Uterus (tissue), 3 donors: ENCODE measurements at regions not wholly inside any gene's neighbourhood (a gene's known extent, or its start where the extent isn't known, plus 50 kb on each side); places are given as distances from the start of the nearest gene placed in this dataset.

Experiments
- DNase-seq, 2 donors: peaks; one replicate each; pipeline ENCODE4 v3.0.0-alpha.2; 2019 to 2020
- H3K27ac ChIP-seq, 2 donors: fragments of 200-600 bp; sonication (generic); 1 replicate in 1 of 2; 2 replicates in 1 of 2; pipeline ENCODE4 v1.5.1; 2016 to 2018
- H3K27me3 ChIP-seq, 2 donors: fragments of 200-600 bp; sonication (generic); one replicate each; pipeline ENCODE4 v1.5.1; 2018 to 2019; ENCODE audit warnings: control low read depth in 1 of 2
- H3K36me3 ChIP-seq, 2 donors: fragments of 200-600 bp; sonication (generic); one replicate each; pipeline ENCODE4 v1.5.1; 2019; ENCODE audit warnings: control low read depth in 1 of 2
- H3K4me1 ChIP-seq, 2 donors: fragments of 200-600 bp; sonication (generic); one replicate each; pipeline ENCODE4 v1.5.1; 2018 to 2019; ENCODE audit warnings: control low read depth in 1 of 2
- H3K4me3 ChIP-seq, 2 donors: fragments of 200-600 bp; sonication (generic); 1 replicate in 1 of 2; 2 replicates in 1 of 2; pipeline ENCODE4 v1.5.1; 2018 to 2019; ENCODE audit warnings: mild to moderate bottlenecking in 1 of 2
- H3K9me3 ChIP-seq, 2 donors: fragments of 200-600 bp; sonication (generic); one replicate each; pipeline ENCODE4 v1.5.1; 2019; ENCODE audit warnings: control low read depth in 1 of 2
- POLR2A ChIP-seq, 2 donors: fragments of 450-650 bp; IDR thresholded peaks; one replicate each; pipeline ENCODE4 v1.6.1; 2016; ENCODE audit warnings: antibody characterized with exemption in 2 of 2, mild to moderate bottlenecking in 1 of 2, moderate library complexity in 1 of 2
- intact Hi-C: fragments of 100-400 bp; cut with DNase I; formaldehyde crosslinking; loops from one replicate; pipeline ENCODE4 v1.15.1; 2023; ENCODE audit warnings: low total_unique reads
- TF ChIP-seq, protein P1 (sequence below), 4 experiments: fragments of 200-600 bp in 2 of 4; fragments of 450-650 bp in 2 of 4; sonication (generic) in 2 of 4; IDR thresholded peaks; one replicate each; pipeline ENCODE4 v1.5.1; 2016 to 2019; ENCODE audit warnings: antibody characterized with exemption in 4 of 4, mild to moderate bottlenecking in 2 of 4, moderate library complexity in 1 of 4
- donor health status: DM: yes; HTN: yes; CAD: no.

DNA sequence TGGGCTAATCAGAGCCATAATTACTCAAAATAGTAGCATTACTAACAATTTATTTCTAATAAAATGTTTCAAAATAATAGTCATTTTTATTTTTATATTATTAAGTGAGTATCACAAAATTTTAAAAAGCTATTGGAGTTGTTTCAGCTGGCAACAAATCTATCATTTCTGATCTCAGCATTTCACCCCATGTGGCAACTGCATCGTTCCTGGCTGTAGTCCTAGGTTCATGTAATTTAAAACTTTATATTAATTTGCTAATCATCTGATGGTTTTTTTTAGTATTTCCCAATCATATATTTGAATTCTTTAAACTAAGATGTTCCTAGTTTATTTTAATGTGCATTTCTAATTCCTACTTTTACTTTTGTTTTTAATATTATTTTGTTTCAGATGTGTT is 293.0 kb upstream of the AKR1E2 start:
- Histone ChIP-seq H3K4me3 (peak overlapping the region in 1 of 2 donors; percentile 8), H3K4me1 (no peaks in the 10 kb centered on the region), H3K27me3 (no peaks in the 10 kb centered on the region), H3K36me3 (no peaks in the 10 kb centered on the region), H3K27ac (peak overlapping the region; percentile 64 to 78), H3K9me3 (no peaks in the 10 kb centered on the region)
- intact Hi-C loops: no loop called here
- DNase-seq: no peak
- TF ChIP-seq POLR2A (IDR thresholded peaks at IDR 0.05): no peak

DNA sequence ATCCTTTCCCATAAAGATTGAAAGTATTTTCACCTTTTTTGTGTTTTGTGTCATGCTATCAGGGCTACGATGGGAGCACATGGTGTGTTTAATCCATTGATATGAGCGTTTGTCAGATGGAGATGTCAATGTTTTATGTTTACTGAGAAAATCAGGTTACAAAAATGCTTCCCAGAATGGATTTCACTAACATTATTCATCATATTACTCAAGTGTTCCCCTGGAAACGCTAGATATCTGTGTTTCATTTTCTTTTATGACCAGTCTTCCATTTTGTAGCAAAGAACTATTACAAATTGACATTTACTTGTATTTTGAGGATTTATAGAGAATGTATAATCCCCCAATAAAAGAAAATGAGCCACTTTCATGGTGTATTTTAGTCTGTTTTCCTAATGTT is 293.5 kb upstream of the AKR1E2 start:
- H3K9me3 ChIP-seq: no peaks in the 10 kb centered on the region
- H3K27me3 ChIP-seq: no peaks in the 10 kb centered on the region
- no peaks in the 10 kb centered on the region for H3K36me3 ChIP-seq
- no peak for DNase-seq
- H3K4me3 ChIP-seq: no peak overlapping the region
- intact Hi-C loops: no loop called here
- peak overlapping the region; percentile 64 to 78 for H3K27ac ChIP-seq
- TF ChIP-seq, protein P1, sequence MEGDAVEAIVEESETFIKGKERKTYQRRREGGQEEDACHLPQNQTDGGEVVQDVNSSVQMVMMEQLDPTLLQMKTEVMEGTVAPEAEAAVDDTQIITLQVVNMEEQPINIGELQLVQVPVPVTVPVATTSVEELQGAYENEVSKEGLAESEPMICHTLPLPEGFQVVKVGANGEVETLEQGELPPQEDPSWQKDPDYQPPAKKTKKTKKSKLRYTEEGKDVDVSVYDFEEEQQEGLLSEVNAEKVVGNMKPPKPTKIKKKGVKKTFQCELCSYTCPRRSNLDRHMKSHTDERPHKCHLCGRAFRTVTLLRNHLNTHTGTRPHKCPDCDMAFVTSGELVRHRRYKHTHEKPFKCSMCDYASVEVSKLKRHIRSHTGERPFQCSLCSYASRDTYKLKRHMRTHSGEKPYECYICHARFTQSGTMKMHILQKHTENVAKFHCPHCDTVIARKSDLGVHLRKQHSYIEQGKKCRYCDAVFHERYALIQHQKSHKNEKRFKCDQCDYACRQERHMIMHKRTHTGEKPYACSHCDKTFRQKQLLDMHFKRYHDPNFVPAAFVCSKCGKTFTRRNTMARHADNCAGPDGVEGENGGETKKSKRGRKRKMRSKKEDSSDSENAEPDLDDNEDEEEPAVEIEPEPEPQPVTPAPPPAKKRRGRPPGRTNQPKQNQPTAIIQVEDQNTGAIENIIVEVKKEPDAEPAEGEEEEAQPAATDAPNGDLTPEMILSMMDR (IDR thresholded peaks at IDR 0.05): no peak
- TF ChIP-seq POLR2A (IDR thresholded peaks at IDR 0.05): no peak
- no peaks in the 10 kb centered on the region for H3K4me1 ChIP-seq

DNA sequence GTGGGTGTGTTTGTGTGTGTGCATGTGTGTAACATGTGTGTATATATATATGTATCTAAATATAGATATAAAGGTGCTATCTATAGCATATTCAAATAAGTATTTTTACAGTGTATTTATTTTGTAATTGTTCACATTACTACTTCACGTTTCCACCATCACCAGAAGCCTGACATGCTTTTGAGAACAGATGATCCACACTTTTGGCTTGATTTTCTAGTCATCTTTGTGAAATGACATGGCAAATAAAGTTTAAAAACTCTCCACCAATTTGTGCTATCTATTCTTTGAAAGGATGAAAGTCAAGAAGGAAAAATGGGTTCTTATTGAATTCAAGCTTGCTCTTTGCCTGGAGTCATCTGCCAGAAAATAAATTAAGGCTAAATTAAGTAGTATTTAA is 294.0 kb upstream of the AKR1E2 start:
- Histone ChIP-seq H3K4me3 (no peak overlapping the region), H3K36me3 (no peaks in the 10 kb centered on the region), H3K27ac (peak overlapping the region; percentile 64 to 78), H3K4me1 (no peaks in the 10 kb centered on the region), H3K27me3 (no peaks in the 10 kb centered on the region), H3K9me3 (no peaks in the 10 kb centered on the region)
- intact Hi-C loops: no loop called here
- TF ChIP-seq POLR2A (IDR thresholded peaks at IDR 0.05): no peak
- TF ChIP-seq, protein P1 (IDR thresholded peaks at IDR 0.05): no peak
- no peak for DNase-seq

GRCh38 chr10:4529266-4529665 is 296.7 kb upstream of the AKR1E2 start:
- H3K4me3 ChIP-seq: no peak overlapping the region
- intact Hi-C loops: no loop called here
- no peak for DNase-seq
- H3K4me1 ChIP-seq: peaks cover 0 to 9% of the 10 kb centered on the region in 2 donors
- H3K27ac ChIP-seq: no peak overlapping the region
- TF ChIP-seq, protein P1 (IDR thresholded peaks at IDR 0.05): no peak
- no peak for TF ChIP-seq POLR2A (IDR thresholded peaks at IDR 0.05)
- no peaks in the 10 kb centered on the region for H3K9me3 ChIP-seq
- H3K27me3 ChIP-seq: no peaks in the 10 kb centered on the region
- no peaks in the 10 kb centered on the region for H3K36me3 ChIP-seq

GRCh38 chr10:4527281-4527970 is 298.6 kb upstream of the AKR1E2 start:
- Histone ChIP-seq H3K27me3 (no peaks in the 10 kb centered on the region), H3K27ac (peak overlapping the region; percentile 64 to 78), H3K36me3 (no peaks in the 10 kb centered on the region), H3K4me1 (peaks cover 0 to 9% of the 10 kb centered on the region in 2 donors), H3K9me3 (no peaks in the 10 kb centered on the region), H3K4me3 (no peak overlapping the region)
- intact Hi-C loops: no loop called here
- DNase-seq: no peak
- TF ChIP-seq, protein P1 (IDR thresholded peaks at IDR 0.05): no peak
- no peak for TF ChIP-seq POLR2A (IDR thresholded peaks at IDR 0.05)
